GM19372 (cell line): ENCODE measurements at regions not wholly inside any gene's neighbourhood (a gene's known extent, or its start where the extent isn't known, plus 50 kb on each side); places are given as distances from the start of the nearest gene placed in this dataset.

ENCODE experiments used
- ATAC-seq: cut with Tn5 transposase; IDR thresholded peaks from one replicate; pipeline ENCODE4 v1.9.1; 2021; ENCODE audit warnings: mild to moderate bottlenecking, low read depth, moderate library complexity; ENCODE audit not compliant: unreplicated experiment

- ATAC-seq = no peak
These were observed 49.9 kb upstream of the CPEB2 start for GRCh38 chr4:14952352-14952751.
